K562 (cell line): ENCODE measurements at regions not wholly inside any gene's neighbourhood (a gene's known extent, or its start where the extent isn't known, plus 50 kb on each side); places are given as distances from the start of the nearest gene placed in this dataset.
A peak's percentile ranks its signal among the peaks of the same experiment; 100 is the strongest.

Source experiments
- BRCA1 ChIP-seq, 2 experiments: fragments of 450-650 bp in 1 of 2; sonication (generic) in 1 of 2; formaldehyde crosslinking in 1 of 2; IDR thresholded peaks; 2 replicates each; pipeline versions ENCODE4 v1.5.0 to v1.6.1; 2017 to 2020; ENCODE audit warnings: mild to moderate bottlenecking in 1 of 2, missing genetic modification reagents in 1 of 2
- CHD1 ChIP-seq: fragments of 200-600 bp; sonication (generic); IDR thresholded peaks from one replicate; pipeline ENCODE4 v1.6.1; 2012; ENCODE audit warnings: mild to moderate bottlenecking, moderate library complexity, low read length, inconsistent platforms
- ELF4 ChIP-seq: fragments of 450-650 bp; formaldehyde crosslinking; IDR thresholded peaks from 2 replicates; pipeline ENCODE4 v1.4.0; 2022; ENCODE audit warnings: missing genetic modification characterization
- ERF ChIP-seq: fragments of 450-650 bp; formaldehyde crosslinking; IDR thresholded peaks from 2 replicates; pipeline ENCODE4 v1.4.0; 2020; ENCODE audit warnings: mild to moderate bottlenecking, mixed read lengths
- GTF2E2 ChIP-seq: fragments of 200-800 bp; sonication (Bioruptor generic); IDR thresholded peaks from 2 replicates; pipeline ENCODE4 v1.6.1; 2016; ENCODE audit warnings: missing genetic modification characterization, missing compliant biosample characterization
- KDM4B ChIP-seq, 2 experiments: fragments of 450-650 bp in 1 of 2; sonication (generic) in 1 of 2; IDR thresholded peaks; 2 replicates each; pipeline ENCODE4 v1.6.1; 2016 to 2017; ENCODE audit warnings: borderline replicate concordance in 2 of 2, antibody characterized with exemption in 1 of 2, low read depth in 1 of 2, mild to moderate bottlenecking in 1 of 2
- MCM2 ChIP-seq: fragments of 450-650 bp; IDR thresholded peaks from 2 replicates; pipeline ENCODE4 v1.6.1; 2017; ENCODE audit warnings: low read depth, mild to moderate bottlenecking
- NELFE ChIP-seq: IDR thresholded peaks from 2 replicates; pipeline ENCODE4 v1.6.1; 2011; ENCODE audit warnings: mild to moderate bottlenecking; ENCODE audit not compliant: insufficient read depth, insufficient read length
- SAFB2 ChIP-seq: fragments of 200-400 bp; formaldehyde crosslinking; IDR thresholded peaks from 2 replicates; pipeline ENCODE4 v1.6.1; 2018; ENCODE audit warnings: borderline replicate concordance, low read length, low read depth, moderate library complexity; ENCODE audit not compliant: severe bottlenecking
- SIN3A ChIP-seq, 2 experiments: fragments of 150-350 bp in 1 of 2; IDR thresholded peaks; 2 replicates each; pipeline ENCODE4 v1.6.1; 2011 to 2016; ENCODE audit warnings: borderline replicate concordance in 2 of 2, low read depth in 2 of 2, low read length in 2 of 2, mild to moderate bottlenecking in 2 of 2, moderate library complexity in 2 of 2; ENCODE audit not compliant: control insufficient read depth in 1 of 2
- SMAD2 ChIP-seq: fragments of 150-350 bp; IDR thresholded peaks from 2 replicates; pipeline ENCODE4 v1.6.1; 2014; ENCODE audit warnings: low read depth, mild to moderate bottlenecking, low read length
- ZNF143 ChIP-seq: sonication (generic); formaldehyde crosslinking; IDR thresholded peaks from 2 replicates; pipeline ENCODE4 v1.9.0; 2022; ENCODE audit warnings: mild to moderate bottlenecking, missing genetic modification reagents
- ZNF174 ChIP-seq: fragments of 250-450 bp; sonication (Bioruptor Pico); IDR thresholded peaks from 2 replicates; pipeline ENCODE4 v1.4.0; 2020; ENCODE audit warnings: mild to moderate bottlenecking
- ZNF263 ChIP-seq: sonication (generic); formaldehyde crosslinking; IDR thresholded peaks from 2 replicates; pipeline ENCODE4 v1.8.0; 2022; ENCODE audit warnings: mild to moderate bottlenecking, missing genetic modification reagents, borderline replicate concordance
- ZNF280A ChIP-seq: fragments of 450-650 bp; IDR thresholded peaks from 2 replicates; pipeline ENCODE4 v1.6.1; 2018; ENCODE audit warnings: mild to moderate bottlenecking, low read depth; ENCODE audit not compliant: partially characterized antibody
- ZNF511 ChIP-seq: sonication (generic); formaldehyde crosslinking; IDR thresholded peaks from 2 replicates; pipeline ENCODE4 v1.8.0; 2022; ENCODE audit warnings: mild to moderate bottlenecking, missing genetic modification reagents
- ZNF740 ChIP-seq, 3 experiments: fragments of 200-800 bp in 1 of 3; sonication (Bioruptor generic) in 1 of 3; sonication (generic) in 1 of 3; formaldehyde crosslinking in 1 of 3; IDR thresholded peaks; 2 replicates each; pipeline versions ENCODE4 v1.6.1 to v1.8.0; 2016 to 2022; ENCODE audit warnings: mild to moderate bottlenecking in 2 of 3, missing compliant biosample characterization in 2 of 3, missing genetic modification characterization in 2 of 3, missing genetic modification reagents in 1 of 3

- TF ChIP-seq GTF2E2 (tag), result no peak
- TF ChIP-seq ZNF143, result no peak
- no peak for TF ChIP-seq ELF4 (CRISPR knock-in tag)
- no peak for TF ChIP-seq BRCA1 (IDR thresholded peaks at IDR 0.05)
- no peak for TF ChIP-seq BRCA1 (CRISPR knock-in tag; IDR thresholded peaks at IDR 0.05)
- TF ChIP-seq SIN3A (IDR thresholded peaks at IDR 0.05; ENCODE audit: borderline replicate concordance in 2 of 2, control insufficient read depth in 1 of 2, low read depth in 2 of 2, low read length in 2 of 2), result 0 out of 4 replicates have a peak, but pooled peaks of 1 of the 2 experiments have one; percentile 37
- TF ChIP-seq ZNF740 (CRISPR knock-in tag; IDR thresholded peaks at IDR 0.05), result peak; percentile 41; the same call in 1 of the 2 replicates
- TF ChIP-seq ZNF740 (tag; IDR thresholded peaks at IDR 0.05), result no peak
- TF ChIP-seq ZNF280A, result no peak
- TF ChIP-seq SAFB2, result no peak
- no peak for TF ChIP-seq NELFE
- no peak for TF ChIP-seq KDM4B (IDR thresholded peaks at IDR 0.05; ENCODE audit: borderline replicate concordance in 2 of 2, low read depth in 1 of 2)
- peak; percentile 69; the same call in 1 of the 2 replicates for TF ChIP-seq ZNF263 (CRISPR knock-in tag)
- no peak for TF ChIP-seq CHD1
- no peak for TF ChIP-seq ZNF174
- TF ChIP-seq ERF, result no peak
- no peak for TF ChIP-seq SMAD2
- no peak for TF ChIP-seq MCM2
- TF ChIP-seq ZNF511 (CRISPR knock-in tag), result peak; percentile 98
These were observed 68.1 kb upstream of the CDK6 start (continued) for GRCh38 chr7:92904244-92905131.
